ACC112 (cell line): ENCODE measurements at regions not wholly inside any gene's neighbourhood (a gene's known extent, or its start where the extent isn't known, plus 50 kb on each side); places are given as distances from the start of the nearest gene placed in this dataset.

Experiments used
- H2AFZ ChIP-seq: fragments of 200-600 bp; sonication (generic); one replicate; pipeline ENCODE4 v1.6.0; 2017; ENCODE audit warnings: antibody characterized with exemption, low read length; ENCODE audit not compliant: unreplicated experiment
- H3K27ac ChIP-seq: fragments of 200-600 bp; sonication (generic); 2 replicates; pipeline ENCODE4 v1.5.1; 2014; ENCODE audit warnings: low read depth, mild to moderate bottlenecking, antibody characterized with exemption, low read length, moderate library complexity
- H3K27me3 ChIP-seq: fragments of 200-600 bp; sonication (generic); 2 replicates; pipeline ENCODE4 v1.6.1; 2014; ENCODE audit warnings: mild to moderate bottlenecking, antibody characterized with exemption, low read length, moderate library complexity, mixed read lengths; ENCODE audit not compliant: insufficient read depth
- H3K36me3 ChIP-seq: fragments of 200-600 bp; sonication (generic); 2 replicates; pipeline ENCODE4 v1.6.1; 2016; ENCODE audit warnings: mild to moderate bottlenecking, antibody characterized with exemption, low read length, moderate library complexity, mixed read lengths; ENCODE audit not compliant: insufficient read depth
- H3K4me1 ChIP-seq: fragments of 200-600 bp; sonication (generic); one replicate; pipeline ENCODE4 v1.6.1; 2016; ENCODE audit warnings: low read length, mixed read lengths; ENCODE audit not compliant: insufficient read depth, unreplicated experiment, control insufficient read depth
- H3K4me3 ChIP-seq: fragments of 200-600 bp; sonication (generic); 2 replicates; pipeline ENCODE4 v1.5.1; 2014; ENCODE audit warnings: mild to moderate bottlenecking, low read depth, low read length
- H3K79me2 ChIP-seq: fragments of 200-600 bp; sonication (generic); one replicate; pipeline ENCODE4 v1.6.0; 2016; ENCODE audit warnings: low read length; ENCODE audit not compliant: control insufficient read depth, unreplicated experiment, insufficient read depth

DNA sequence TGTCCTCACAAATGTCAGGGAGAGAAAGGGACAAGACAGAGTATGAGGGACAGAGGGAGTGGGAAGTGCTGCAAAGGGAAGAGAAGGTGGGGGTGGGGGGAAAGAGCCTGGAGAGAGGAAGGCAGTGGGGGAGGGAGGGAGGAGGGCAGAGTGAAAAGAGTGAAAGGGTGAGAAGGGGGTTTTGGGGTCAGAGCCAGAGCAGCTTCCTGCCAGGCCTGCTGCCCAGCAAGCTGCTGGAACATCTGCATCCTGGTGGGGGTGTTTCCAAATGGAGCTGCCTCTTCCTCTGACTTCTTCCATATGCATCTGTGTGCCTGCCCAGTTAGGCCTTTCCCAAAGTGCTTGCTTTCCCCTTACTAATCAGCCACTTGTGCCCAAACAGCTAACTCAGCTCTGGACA, 94.3 kb upstream of the CELF4 start:
- Histone ChIP-seq H3K36me3 (no peaks in the 10 kb centered on the region), H3K27ac (no peak overlapping the region), H3K4me1 (no peaks in the 10 kb centered on the region), H3K79me2 (no peaks in the 10 kb centered on the region), H3K4me3 (no peak overlapping the region), H2AFZ (no peak overlapping the region), H3K27me3 (no peaks in the 10 kb centered on the region)

DNA sequence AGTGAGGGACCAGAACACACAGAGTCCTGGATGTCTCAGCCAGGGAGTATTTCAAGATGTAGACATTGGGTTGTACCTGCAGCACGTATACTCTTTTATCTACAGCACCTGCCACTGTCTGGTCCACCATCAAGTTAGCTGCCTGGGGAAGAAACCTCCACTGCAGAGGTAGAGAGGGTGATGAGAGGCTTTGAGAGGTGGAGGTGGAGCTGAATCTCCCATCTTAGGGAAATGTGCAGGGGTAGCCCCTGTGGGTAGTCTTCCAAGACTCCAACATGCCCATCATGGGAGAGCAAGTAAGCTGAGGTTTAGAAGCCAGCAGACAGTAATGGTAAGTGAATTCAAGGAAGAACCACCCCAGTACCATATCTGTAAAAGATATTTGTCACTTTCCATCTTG, 93.3 kb upstream of the CELF4 start:
- Histone ChIP-seq H2AFZ (no peak overlapping the region), H3K36me3 (no peaks in the 10 kb centered on the region), H3K27me3 (no peaks in the 10 kb centered on the region), H3K27ac (no peak overlapping the region), H3K4me3 (no peak overlapping the region), H3K79me2 (no peaks in the 10 kb centered on the region), H3K4me1 (no peaks in the 10 kb centered on the region)

DNA sequence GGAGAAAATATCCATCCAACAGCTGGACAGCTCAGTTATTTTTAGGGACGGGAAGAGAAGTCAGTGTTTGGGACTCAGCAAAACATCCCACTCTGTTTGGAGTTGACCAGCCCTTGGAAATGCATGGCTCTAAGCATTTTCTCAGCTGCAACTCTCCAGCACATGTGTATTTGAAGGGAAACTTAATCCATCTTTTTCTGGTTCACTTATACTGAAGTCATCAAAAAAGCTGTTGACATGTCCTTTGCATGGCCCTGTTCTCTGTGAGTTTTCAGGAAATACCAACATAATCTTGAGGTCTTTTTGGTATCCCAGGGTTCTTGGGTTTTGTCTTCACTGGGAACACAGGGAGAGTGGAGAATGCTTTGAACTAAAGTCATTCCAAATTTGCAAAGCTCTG, 91.9 kb upstream of the CELF4 start:
- Histone ChIP-seq H3K79me2 (no peaks in the 10 kb centered on the region), H3K27ac (no peak overlapping the region), H3K4me3 (no peak overlapping the region), H3K4me1 (no peaks in the 10 kb centered on the region), H2AFZ (no peak overlapping the region), H3K36me3 (no peaks in the 10 kb centered on the region), H3K27me3 (no peaks in the 10 kb centered on the region)

DNA sequence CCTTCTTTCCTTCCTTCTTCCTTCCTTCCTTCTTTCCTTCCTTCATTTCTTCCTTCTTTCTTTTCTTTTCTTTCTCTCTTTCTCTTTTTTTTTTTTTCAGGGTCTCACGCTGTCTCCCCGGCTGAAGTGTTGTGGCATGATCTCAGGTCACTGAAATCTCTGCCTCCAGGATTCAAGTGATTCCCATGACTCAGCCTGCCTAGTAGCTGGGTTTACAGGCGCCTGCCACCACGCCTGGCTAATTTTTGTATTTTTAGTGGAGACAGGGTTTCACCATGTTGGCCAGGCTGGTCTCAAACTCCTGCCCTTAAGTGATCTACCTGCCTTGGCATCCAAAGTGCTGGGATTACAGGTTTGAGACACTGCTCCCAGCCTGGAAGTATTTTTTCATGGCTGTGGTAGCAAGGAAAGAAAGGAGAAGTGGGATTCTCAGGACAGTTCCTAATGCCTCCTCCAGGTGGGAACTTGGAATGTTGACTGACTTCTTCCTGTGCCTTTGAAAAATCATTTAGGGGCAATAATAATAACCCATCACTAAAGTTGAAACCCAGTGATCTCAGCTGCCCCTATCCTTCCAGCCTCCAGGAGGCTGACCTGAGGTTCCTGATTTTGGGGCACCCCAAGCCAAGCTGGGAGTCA, 89.3 kb upstream of the CELF4 start:
- H3K36me3 ChIP-seq: no peaks in the 10 kb centered on the region
- H3K27ac ChIP-seq: no peak overlapping the region

DNA sequence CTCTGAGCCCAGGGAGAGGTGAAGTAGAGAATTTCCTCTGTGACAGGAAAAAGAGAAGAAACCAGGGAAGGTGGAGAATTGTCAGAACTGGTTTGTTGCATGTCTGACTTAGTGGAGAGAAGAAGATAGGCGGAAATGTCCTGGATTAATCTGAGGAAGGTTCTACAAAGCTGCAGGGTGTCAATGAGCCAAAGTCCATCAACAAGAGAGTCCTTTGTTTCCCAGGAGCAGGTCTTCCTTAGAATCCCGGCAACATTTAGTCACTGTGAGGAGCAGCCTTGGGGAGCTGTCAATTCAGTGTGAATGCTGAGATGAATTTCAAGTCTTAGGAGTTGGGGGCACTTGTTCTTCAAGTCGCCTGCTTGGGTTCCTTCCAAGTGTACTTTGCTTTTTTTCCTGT, 88.4 kb upstream of the CELF4 start:
- no peaks in the 10 kb centered on the region for H3K4me1 ChIP-seq
- no peaks in the 10 kb centered on the region for H3K36me3 ChIP-seq
- H2AFZ ChIP-seq: no peak overlapping the region
- H3K79me2 ChIP-seq: no peaks in the 10 kb centered on the region
- H3K27me3 ChIP-seq: no peaks in the 10 kb centered on the region
- no peak overlapping the region for H3K27ac ChIP-seq
- no peak overlapping the region for H3K4me3 ChIP-seq

More for the DNA sequence above, 89.3 kb upstream of the CELF4 start:
- Histone ChIP-seq H3K79me2 (no peaks in the 10 kb centered on the region), H2AFZ (no peak overlapping the region), H3K4me1 (no peaks in the 10 kb centered on the region), H3K27me3 (no peaks in the 10 kb centered on the region), H3K4me3 (no peak overlapping the region)

DNA sequence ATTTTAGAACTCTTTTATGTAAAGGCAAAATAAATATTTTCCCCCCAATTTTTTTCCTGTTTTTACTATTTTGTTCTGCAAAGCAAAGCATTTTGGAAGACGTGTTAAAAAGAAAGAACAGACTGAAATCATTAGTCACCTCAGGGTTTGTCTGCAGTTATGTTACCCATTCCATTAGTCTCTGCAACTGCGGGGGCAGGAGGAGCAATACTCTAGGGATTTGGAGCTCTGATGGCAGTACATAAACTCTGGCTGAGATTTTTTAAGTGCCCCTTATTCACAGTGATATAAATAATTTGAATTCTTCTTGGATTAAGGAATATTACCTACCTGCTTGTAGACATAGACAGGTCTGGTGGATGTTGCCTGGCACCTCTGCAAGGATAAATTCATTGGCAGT, 88.0 kb upstream of the CELF4 start:
- H3K4me1 ChIP-seq: no peaks in the 10 kb centered on the region
- no peak overlapping the region for H2AFZ ChIP-seq
- H3K4me3 ChIP-seq: no peak overlapping the region
- H3K79me2 ChIP-seq: no peaks in the 10 kb centered on the region
- no peaks in the 10 kb centered on the region for H3K36me3 ChIP-seq
- H3K27me3 ChIP-seq: no peaks in the 10 kb centered on the region
- no peak overlapping the region for H3K27ac ChIP-seq

DNA sequence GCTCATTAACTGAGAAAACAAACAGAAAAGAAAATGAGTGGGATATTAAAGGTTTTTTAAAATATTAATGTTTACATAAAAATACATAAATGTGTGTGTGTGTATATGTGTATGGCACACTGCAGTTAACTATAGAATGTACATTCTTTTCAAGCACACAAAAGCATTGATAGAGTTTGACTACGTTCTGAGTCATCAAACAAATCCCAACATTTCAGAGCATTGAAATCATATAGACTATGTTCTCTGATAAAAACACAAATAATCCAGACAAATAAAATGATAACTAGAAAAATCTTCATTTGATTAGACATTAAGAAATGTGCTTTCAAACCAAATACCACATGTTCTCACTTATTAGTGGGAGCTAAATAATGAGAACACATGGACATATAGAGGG, 84.3 kb upstream of the CELF4 start:
- Histone ChIP-seq H2AFZ (no peak overlapping the region), H3K27ac (no peak overlapping the region), H3K79me2 (no peaks in the 10 kb centered on the region), H3K27me3 (no peaks in the 10 kb centered on the region), H3K4me3 (no peak overlapping the region), H3K36me3 (no peaks in the 10 kb centered on the region), H3K4me1 (no peaks in the 10 kb centered on the region)

DNA sequence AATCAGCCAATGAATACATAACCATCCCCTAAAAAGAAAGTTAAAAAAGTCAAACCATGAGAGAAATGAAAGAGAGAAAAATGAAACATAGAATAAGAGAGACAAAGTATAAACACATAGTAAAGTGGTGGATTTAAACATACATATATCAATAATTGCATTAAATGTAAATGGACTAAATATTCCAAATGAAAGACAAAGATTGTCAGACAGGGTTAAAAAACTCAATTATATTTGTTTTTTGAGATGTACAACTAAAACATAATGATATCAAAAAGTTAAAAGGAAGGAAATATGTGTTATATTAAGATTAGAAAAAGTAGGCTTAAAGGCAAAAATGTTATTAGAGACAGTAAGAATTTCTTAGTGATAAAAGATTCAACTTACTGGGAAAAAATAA, 83.8 kb upstream of the CELF4 start:
- H3K36me3 ChIP-seq: no peaks in the 10 kb centered on the region
- H3K27me3 ChIP-seq: no peaks in the 10 kb centered on the region
- no peak overlapping the region for H3K27ac ChIP-seq
- no peaks in the 10 kb centered on the region for H3K79me2 ChIP-seq
- no peaks in the 10 kb centered on the region for H3K4me1 ChIP-seq
- H3K4me3 ChIP-seq: no peak overlapping the region
- H2AFZ ChIP-seq: no peak overlapping the region

DNA sequence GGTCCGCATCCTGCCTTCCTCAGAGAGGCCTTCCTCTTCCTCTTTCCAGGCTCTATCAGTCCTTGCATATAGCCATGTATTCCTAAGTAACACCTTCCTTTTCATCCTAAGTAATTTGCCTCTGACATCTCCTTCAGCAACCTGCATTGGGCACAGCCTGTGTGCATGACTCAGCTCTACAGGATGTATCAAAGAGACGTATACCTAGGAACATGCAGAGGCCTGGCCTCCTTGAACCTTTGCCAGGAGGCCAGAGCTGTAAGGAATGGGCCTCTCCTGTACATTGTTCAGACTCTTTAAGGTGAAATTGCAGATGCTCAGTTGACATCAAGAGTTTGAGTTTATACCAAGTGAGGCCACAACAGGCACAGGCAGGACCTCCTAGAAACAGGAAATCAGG, 76.0 kb upstream of the CELF4 start:
- H3K36me3 ChIP-seq: no peaks in the 10 kb centered on the region
- no peaks in the 10 kb centered on the region for H3K79me2 ChIP-seq
- H3K4me3 ChIP-seq: no peak overlapping the region
- H3K27ac ChIP-seq: no peak overlapping the region
- no peak overlapping the region for H2AFZ ChIP-seq
- no peaks in the 10 kb centered on the region for H3K4me1 ChIP-seq
- no peaks in the 10 kb centered on the region for H3K27me3 ChIP-seq

DNA sequence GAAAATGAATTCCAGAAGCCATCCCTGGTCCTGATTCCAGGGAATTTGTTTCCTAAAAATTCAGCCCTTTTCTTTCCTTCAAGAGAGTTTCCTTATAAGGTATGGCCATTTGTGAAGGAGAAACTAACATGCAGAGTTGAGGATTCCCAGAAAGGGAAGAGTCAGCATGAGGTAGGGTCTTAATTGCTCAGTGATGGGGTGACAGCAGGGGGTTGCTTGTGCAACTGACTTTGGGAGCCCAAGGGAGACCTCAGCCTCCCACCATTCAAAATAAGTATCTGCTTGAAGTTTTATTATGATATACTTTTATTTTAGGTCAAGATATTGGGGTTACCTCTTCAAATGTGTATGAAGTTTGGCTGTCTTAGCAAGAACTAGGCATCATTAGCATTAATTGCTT, 74.9 kb upstream of the CELF4 start:
- H3K36me3 ChIP-seq: no peaks in the 10 kb centered on the region
- H3K27me3 ChIP-seq: no peaks in the 10 kb centered on the region
- no peaks in the 10 kb centered on the region for H3K79me2 ChIP-seq
- no peak overlapping the region for H3K4me3 ChIP-seq
- no peak overlapping the region for H3K27ac ChIP-seq
- H2AFZ ChIP-seq: no peak overlapping the region
- H3K4me1 ChIP-seq: no peaks in the 10 kb centered on the region

DNA sequence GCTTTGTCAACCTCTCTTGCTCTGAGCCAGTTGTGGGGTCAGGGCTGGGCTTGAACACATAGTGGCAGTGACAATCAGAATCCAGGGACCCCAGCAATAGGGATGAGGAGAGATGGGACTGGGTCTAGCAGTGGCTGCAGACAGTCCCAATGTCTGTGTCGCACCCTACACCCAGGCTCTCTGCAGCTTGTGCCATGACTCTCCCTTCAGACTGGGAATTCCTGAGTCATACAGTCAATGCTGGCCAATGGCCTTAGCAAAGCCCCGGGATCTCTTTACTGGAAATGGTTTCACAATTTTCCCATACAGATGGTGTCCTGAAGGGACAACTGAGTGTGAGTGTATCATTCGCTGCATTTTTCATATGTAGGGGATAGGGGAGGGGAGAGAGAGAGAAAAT, 74.2 kb upstream of the CELF4 start:
- Histone ChIP-seq H3K4me1 (no peaks in the 10 kb centered on the region), H3K4me3 (no peak overlapping the region), H3K27ac (no peak overlapping the region), H3K27me3 (no peaks in the 10 kb centered on the region), H3K79me2 (no peaks in the 10 kb centered on the region), H3K36me3 (no peaks in the 10 kb centered on the region), H2AFZ (no peak overlapping the region)
